HepG2 (cell line): ENCODE measurements at regions not wholly inside any gene's neighbourhood (a gene's known extent, or its start where the extent isn't known, plus 50 kb on each side); places are given as distances from the start of the nearest gene placed in this dataset.
A peak's percentile ranks its signal among the peaks of the same experiment; 100 is the strongest.

ENCODE experiments used
- ATRX ChIP-seq: sonication (generic); formaldehyde crosslinking; IDR thresholded peaks from 2 replicates; pipeline ENCODE4 v1.4.0; 2020; ENCODE audit warnings: missing genetic modification reagents, borderline replicate concordance
- GABPA ChIP-seq, 2 experiments: IDR thresholded peaks; 2 replicates each; pipeline ENCODE4 v1.6.1; 2011 to 2016; ENCODE audit warnings: low read depth in 2 of 2, low read length in 1 of 2, missing biosample characterization in 1 of 2, missing genetic modification characterization in 1 of 2
- PPARG ChIP-seq: conservative IDR thresholded peaks from 2 replicates; pipeline ENCODE4 v1.6.1; 2016; ENCODE audit warnings: missing biosample characterization, missing genetic modification reagents
- TMF1 ChIP-seq: sonication (generic); formaldehyde crosslinking; IDR thresholded peaks from 2 replicates; pipeline ENCODE4 v1.8.1; 2022; ENCODE audit warnings: low read depth, missing genetic modification reagents
- U2AF2 ChIP-seq: fragments of 200-400 bp; formaldehyde crosslinking; IDR thresholded peaks from 2 replicates; pipeline ENCODE4 v1.6.1; 2017; ENCODE audit warnings: low read depth, mild to moderate bottlenecking, low read length
- ZNF543 ChIP-seq: sonication (generic); formaldehyde crosslinking; IDR thresholded peaks from 2 replicates; pipeline ENCODE4 v1.4.0; 2020; ENCODE audit warnings: mild to moderate bottlenecking, missing genetic modification reagents
- ZNF558 ChIP-seq: sonication (generic); formaldehyde crosslinking; IDR thresholded peaks from 2 replicates; pipeline ENCODE4 v1.9.0; 2022; ENCODE audit warnings: mild to moderate bottlenecking, missing genetic modification reagents, borderline replicate concordance
- TF ChIP-seq, protein P1 (sequence below): sonication (generic); formaldehyde crosslinking; IDR thresholded peaks from 2 replicates; pipeline ENCODE4 v1.5.1; 2020; ENCODE audit warnings: mild to moderate bottlenecking, missing genetic modification reagents
- TF ChIP-seq, protein P2 (sequence below): sonication (generic); formaldehyde crosslinking; IDR thresholded peaks from 2 replicates; pipeline ENCODE4 v1.5.1; 2020; ENCODE audit warnings: mild to moderate bottlenecking, moderate library complexity, missing genetic modification reagents
- TF ChIP-seq, protein P3 (sequence below): sonication (generic); formaldehyde crosslinking; IDR thresholded peaks from one replicate; pipeline ENCODE4 v1.5.1; 2020; ENCODE audit warnings: mild to moderate bottlenecking, missing genetic modification reagents; ENCODE audit errors: not compliant biosample characterization
- TF ChIP-seq, protein P4 (sequence below): sonication (generic); formaldehyde crosslinking; IDR thresholded peaks from 2 replicates; pipeline ENCODE4 v1.4.0; 2020; ENCODE audit warnings: mild to moderate bottlenecking, missing genetic modification reagents
- TF ChIP-seq, protein P5 (sequence below): fragments of 450-650 bp; IDR thresholded peaks from 2 replicates; pipeline ENCODE4 v1.6.1; 2016

DNA sequence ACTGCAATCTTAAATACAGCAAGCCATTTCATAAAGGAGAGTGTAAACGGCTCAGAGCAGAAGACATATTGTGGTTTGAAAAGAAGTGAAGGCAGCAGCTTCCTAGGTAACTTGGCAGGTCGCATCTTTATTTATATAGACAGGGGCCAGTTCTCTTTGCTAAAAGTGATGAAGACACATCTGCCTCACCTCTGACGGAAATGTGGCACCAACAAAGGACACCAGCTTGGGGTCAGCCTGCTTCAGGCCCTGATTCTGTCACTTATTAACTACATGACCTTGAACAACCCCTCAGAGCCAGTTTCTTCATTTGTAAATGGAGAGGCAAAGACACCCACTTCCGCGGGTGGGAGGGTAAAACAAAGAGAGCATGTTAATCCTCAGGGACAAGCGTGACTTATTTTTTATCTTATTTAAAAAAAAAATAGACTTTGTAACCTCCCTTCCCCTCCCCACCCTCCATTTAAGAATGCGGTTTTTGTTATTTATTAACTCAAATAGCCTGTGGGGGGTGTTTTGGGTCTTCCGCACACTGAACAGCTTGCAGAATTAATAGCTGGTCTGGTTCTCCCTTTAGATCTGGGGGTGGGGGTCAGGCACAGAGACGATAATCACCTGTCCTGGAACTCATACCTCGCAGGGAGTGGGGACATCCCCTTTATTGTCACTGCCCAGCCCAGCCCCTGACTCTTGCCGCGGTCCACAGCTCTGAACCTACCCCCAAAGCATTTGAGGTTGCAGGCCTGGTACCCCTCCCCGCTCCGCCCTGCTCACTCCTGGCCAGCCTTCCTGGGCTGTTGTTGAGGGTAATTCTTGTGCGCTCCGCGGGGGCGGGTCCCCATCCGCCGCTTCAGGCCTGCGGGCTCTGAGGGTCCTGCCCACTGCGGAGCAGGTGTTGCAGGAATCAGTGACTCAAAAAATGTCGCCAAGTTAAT is 64.2 kb upstream of the TMEM17 start (continued):
- TF ChIP-seq ZNF558 (CRISPR knock-in tag) (peak; percentile 63; the same call in 1 of the 2 replicates), TMF1 (CRISPR knock-in tag) (no peak), U2AF2 (no peak), PPARG (peak; percentile 82), ZNF543 (CRISPR knock-in tag) (peak; percentile 77; the same call in 1 of the 2 replicates), ATRX (CRISPR knock-in tag) (no peak), GABPA (IDR thresholded peaks at IDR 0.05; ENCODE audit: low read depth, low read length) (no peak), GABPA (CRISPR knock-in tag; IDR thresholded peaks at IDR 0.05; ENCODE audit: low read depth) (peak; percentile 69)
- TF ChIP-seq, protein P1, sequence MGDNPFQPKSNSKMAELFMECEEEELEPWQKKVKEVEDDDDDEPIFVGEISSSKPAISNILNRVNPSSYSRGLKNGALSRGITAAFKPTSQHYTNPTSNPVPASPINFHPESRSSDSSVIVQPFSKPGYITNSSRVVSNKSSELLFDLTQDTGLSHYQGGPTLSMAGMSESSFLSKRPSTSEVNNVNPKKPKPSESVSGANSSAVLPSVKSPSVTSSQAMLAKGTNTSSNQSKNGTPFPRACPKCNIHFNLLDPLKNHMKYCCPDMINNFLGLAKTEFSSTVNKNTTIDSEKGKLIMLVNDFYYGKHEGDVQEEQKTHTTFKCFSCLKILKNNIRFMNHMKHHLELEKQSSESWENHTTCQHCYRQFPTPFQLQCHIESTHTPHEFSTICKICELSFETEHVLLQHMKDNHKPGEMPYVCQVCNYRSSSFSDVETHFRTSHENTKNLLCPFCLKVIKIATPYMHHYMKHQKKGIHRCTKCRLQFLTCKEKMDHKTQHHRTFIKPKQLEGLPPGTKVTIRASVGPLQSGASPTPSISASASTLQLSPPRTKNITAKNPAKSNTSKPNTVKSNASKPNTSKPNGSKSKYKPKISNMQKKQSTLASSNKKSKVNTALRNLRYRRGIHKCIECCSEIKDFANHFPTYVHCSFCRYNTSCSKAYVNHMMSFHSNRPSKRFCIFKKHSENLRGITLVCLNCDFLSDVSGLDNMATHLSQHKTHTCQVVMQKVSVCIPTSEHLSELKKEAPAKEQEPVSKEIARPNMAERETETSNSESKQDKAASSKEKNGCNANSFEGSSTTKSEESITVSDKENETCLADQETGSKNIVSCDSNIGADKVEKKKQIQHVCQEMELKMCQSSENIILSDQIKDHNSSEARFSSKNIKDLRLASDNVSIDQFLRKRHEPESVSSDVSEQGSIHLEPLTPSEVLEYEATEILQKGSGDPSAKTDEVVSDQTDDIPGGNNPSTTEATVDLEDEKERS (CRISPR knock-in tag), result peak; percentile 6; the same call in 1 of the 2 replicates
- TF ChIP-seq, protein P2, sequence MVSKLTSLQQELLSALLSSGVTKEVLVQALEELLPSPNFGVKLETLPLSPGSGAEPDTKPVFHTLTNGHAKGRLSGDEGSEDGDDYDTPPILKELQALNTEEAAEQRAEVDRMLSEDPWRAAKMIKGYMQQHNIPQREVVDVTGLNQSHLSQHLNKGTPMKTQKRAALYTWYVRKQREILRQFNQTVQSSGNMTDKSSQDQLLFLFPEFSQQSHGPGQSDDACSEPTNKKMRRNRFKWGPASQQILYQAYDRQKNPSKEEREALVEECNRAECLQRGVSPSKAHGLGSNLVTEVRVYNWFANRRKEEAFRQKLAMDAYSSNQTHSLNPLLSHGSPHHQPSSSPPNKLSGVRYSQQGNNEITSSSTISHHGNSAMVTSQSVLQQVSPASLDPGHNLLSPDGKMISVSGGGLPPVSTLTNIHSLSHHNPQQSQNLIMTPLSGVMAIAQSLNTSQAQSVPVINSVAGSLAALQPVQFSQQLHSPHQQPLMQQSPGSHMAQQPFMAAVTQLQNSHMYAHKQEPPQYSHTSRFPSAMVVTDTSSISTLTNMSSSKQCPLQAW (CRISPR knock-in tag), result peak; percentile 100
- TF ChIP-seq, protein P3, sequence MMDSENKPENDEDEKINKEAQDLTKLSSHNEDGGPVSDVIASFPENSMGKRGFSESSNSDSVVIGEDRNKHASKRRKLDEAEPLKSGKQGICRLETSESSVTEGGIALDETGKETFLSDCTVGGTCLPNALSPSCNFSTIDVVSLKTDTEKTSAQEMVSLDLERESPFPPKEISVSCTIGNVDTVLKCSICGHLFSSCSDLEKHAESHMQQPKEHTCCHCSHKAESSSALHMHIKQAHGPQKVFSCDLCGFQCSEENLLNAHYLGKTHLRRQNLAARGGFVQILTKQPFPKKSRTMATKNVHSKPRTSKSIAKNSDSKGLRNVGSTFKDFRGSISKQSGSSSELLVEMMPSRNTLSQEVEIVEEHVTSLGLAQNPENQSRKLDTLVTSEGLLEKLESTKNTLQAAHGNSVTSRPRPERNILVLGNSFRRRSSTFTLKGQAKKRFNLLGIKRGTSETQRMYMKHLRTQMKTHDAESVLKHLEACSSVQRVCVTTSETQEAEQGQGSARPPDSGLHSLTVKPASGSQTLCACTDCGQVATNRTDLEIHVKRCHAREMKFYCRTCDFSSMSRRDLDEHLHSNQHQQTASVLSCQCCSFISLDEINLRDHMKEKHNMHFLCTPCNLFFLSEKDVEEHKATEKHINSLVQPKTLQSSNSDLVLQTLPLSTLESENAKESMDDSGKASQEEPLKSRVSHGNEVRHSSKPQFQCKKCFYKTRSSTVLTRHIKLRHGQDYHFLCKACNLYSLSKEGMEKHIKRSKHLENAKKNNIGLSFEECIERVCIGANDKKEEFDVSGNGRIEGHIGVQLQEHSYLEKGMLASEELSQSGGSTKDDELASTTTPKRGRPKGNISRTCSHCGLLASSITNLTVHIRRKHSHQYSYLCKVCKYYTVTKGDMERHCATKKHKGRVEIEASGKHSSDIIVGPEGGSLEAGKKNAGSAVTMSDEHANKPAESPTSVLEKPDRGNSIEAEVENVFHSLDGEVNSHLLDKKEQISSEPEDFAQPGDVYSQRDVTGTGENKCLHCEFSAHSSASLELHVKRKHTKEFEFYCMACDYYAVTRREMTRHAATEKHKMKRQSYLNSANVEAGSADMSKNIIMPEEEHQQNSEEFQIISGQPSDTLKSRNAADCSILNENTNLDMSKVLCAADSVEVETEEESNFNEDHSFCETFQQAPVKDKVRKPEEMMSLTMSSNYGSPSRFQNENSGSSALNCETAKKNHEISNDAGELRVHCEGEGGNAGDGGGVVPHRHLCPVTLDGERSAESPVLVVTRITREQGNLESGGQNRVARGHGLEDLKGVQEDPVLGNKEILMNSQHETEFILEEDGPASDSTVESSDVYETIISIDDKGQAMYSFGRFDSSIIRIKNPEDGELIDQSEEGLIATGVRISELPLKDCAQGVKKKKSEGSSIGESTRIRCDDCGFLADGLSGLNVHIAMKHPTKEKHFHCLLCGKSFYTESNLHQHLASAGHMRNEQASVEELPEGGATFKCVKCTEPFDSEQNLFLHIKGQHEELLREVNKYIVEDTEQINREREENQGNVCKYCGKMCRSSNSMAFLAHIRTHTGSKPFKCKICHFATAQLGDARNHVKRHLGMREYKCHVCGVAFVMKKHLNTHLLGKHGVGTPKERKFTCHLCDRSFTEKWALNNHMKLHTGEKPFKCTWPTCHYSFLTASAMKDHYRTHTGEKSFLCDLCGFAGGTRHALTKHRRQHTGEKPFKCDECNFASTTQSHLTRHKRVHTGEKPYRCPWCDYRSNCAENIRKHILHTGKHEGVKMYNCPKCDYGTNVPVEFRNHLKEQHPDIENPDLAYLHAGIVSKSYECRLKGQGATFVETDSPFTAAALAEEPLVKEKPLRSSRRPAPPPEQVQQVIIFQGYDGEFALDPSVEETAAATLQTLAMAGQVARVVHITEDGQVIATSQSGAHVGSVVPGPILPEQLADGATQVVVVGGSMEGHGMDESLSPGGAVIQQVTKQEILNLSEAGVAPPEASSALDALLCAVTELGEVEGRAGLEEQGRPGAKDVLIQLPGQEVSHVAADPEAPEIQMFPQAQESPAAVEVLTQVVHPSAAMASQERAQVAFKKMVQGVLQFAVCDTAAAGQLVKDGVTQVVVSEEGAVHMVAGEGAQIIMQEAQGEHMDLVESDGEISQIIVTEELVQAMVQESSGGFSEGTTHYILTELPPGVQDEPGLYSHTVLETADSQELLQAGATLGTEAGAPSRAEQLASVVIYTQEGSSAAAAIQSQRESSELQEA (CRISPR knock-in tag), result no peak
- TF ChIP-seq, protein P4, sequence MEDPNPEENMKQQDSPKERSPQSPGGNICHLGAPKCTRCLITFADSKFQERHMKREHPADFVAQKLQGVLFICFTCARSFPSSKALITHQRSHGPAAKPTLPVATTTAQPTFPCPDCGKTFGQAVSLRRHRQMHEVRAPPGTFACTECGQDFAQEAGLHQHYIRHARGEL (CRISPR knock-in tag), result no peak
- TF ChIP-seq, protein P5, sequence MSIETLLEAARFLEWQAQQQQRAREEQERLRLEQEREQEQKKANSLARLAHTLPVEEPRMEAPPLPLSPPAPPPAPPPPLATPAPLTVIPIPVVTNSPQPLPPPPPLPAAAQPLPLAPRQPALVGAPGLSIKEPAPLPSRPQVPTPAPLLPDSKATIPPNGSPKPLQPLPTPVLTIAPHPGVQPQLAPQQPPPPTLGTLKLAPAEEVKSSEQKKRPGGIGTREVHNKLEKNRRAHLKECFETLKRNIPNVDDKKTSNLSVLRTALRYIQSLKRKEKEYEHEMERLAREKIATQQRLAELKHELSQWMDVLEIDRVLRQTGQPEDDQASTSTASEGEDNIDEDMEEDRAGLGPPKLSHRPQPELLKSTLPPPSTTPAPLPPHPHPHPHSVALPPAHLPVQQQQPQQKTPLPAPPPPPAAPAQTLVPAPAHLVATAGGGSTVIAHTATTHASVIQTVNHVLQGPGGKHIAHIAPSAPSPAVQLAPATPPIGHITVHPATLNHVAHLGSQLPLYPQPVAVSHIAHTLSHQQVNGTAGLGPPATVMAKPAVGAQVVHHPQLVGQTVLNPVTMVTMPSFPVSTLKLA, result peak; percentile 35; the same call in 1 of the 2 replicates
